Subcutaneous abdominal adipose tissue (tissue), 5 donors: ENCODE measurements at regions not wholly inside any gene's neighbourhood (a gene's known extent, or its start where the extent isn't known, plus 50 kb on each side); places are given as distances from the start of the nearest gene placed in this dataset.

ENCODE experiments used
- H3K27ac ChIP-seq: one replicate; pipeline ENCODE4 v1.7.0; 2013; ENCODE audit warnings: low read depth, mild to moderate bottlenecking, inconsistent platforms, low read length, moderate library complexity
- H3K27me3 ChIP-seq, 5 donors: one replicate each; pipeline ENCODE4 v1.7.0; 2013; ENCODE audit warnings: low read length in 5 of 5, inconsistent platforms in 1 of 5; ENCODE audit not compliant: control insufficient read depth in 5 of 5, insufficient read depth in 4 of 5
- H3K36me3 ChIP-seq, 5 donors: one replicate each; pipeline ENCODE4 v1.7.0; 2013; ENCODE audit warnings: low read length in 5 of 5; ENCODE audit not compliant: control insufficient read depth in 5 of 5, insufficient read depth in 5 of 5
- H3K4me1 ChIP-seq, 5 donors: one replicate each; pipeline ENCODE4 v1.7.0; 2013; ENCODE audit warnings: low read length in 5 of 5, mild to moderate bottlenecking in 3 of 5, moderate library complexity in 1 of 5; ENCODE audit not compliant: control insufficient read depth in 5 of 5, insufficient read depth in 5 of 5
- H3K4me3 ChIP-seq, 5 donors: one replicate each; pipeline ENCODE4 v1.7.0; 2013; ENCODE audit warnings: low read length in 5 of 5, low read depth in 1 of 5
- H3K9ac ChIP-seq, 5 donors: one replicate each; pipeline ENCODE4 v1.7.0; 2013; ENCODE audit warnings: low read length in 5 of 5, mild to moderate bottlenecking in 4 of 5, moderate library complexity in 3 of 5
- H3K9me3 ChIP-seq, 5 donors: one replicate each; pipeline ENCODE4 v1.7.0; 2013; ENCODE audit warnings: low read length in 5 of 5; ENCODE audit not compliant: control insufficient read depth in 5 of 5
- donor health status: healthy.
- donor health status: healthy.
- donor health status: healthy.
- donor health status: healthy.
- donor health status: healthy.

- H3K4me3 ChIP-seq = peak overlapping the region in 1 of 5 donors; percentile 5
- H3K27ac ChIP-seq = no peak overlapping the region
- no peak overlapping the region for H3K9ac ChIP-seq
- H3K9me3 ChIP-seq = no peaks in the 10 kb centered on the region
- H3K36me3 ChIP-seq = no peaks in the 10 kb centered on the region
- peaks cover 0 to 14% (median 6%) of the 10 kb centered on the region in 5 donors for H3K4me1 ChIP-seq
- no peaks in the 10 kb centered on the region for H3K27me3 ChIP-seq
These were observed 280.8 kb downstream of the CCDC85A start for GRCh38 chr2:56464613-56465012.

GRCh38 chr2:56465491-56465890, 281.7 kb downstream of the CCDC85A start:
- H3K4me1 ChIP-seq = peaks cover 0 to 14% (median 6%) of the 10 kb centered on the region in 5 donors
- no peaks in the 10 kb centered on the region for H3K36me3 ChIP-seq
- no peak overlapping the region for H3K27ac ChIP-seq
- H3K4me3 ChIP-seq = no peak overlapping the region
- no peaks in the 10 kb centered on the region for H3K9me3 ChIP-seq
- H3K27me3 ChIP-seq = no peaks in the 10 kb centered on the region
- no peak overlapping the region for H3K9ac ChIP-seq

GRCh38 chr2:56473524-56473923, 289.7 kb downstream of the CCDC85A start:
- Histone ChIP-seq H3K4me1 (peaks cover 0 to 33% (median 20%) of the 10 kb centered on the region in 5 donors), H3K27me3 (no peaks in the 10 kb centered on the region), H3K27ac (no peak overlapping the region), H3K9ac (no peak overlapping the region), H3K4me3 (no peak overlapping the region), H3K36me3 (no peaks in the 10 kb centered on the region), H3K9me3 (no peaks in the 10 kb centered on the region)

GRCh38 chr2:56474412-56475158, 290.8 kb downstream of the CCDC85A start:
- Histone ChIP-seq H3K4me1 (peaks cover 0 to 33% (median 20%) of the 10 kb centered on the region in 5 donors), H3K27ac (no peak overlapping the region), H3K36me3 (no peaks in the 10 kb centered on the region), H3K9ac (no peak overlapping the region), H3K27me3 (no peaks in the 10 kb centered on the region), H3K9me3 (no peaks in the 10 kb centered on the region), H3K4me3 (no peak overlapping the region)

- Histone ChIP-seq H3K27ac (peak overlapping the region; percentile 38), H3K9ac (no peak overlapping the region), H3K27me3 (no peaks in the 10 kb centered on the region), H3K4me3 (no peak overlapping the region), H3K9me3 (no peaks in the 10 kb centered on the region), H3K4me1 (peaks cover 0 to 33% (median 20%) of the 10 kb centered on the region in 5 donors), H3K36me3 (no peaks in the 10 kb centered on the region)
These were observed 291.4 kb downstream of the CCDC85A start for GRCh38 chr2:56475191-56475590.

GRCh38 chr2:56476509-56477071, 292.8 kb downstream of the CCDC85A start:
- H3K4me3 ChIP-seq = no peak overlapping the region
- H3K27me3 ChIP-seq = no peaks in the 10 kb centered on the region
- no peaks in the 10 kb centered on the region for H3K9me3 ChIP-seq
- H3K27ac ChIP-seq = no peak overlapping the region
- H3K9ac ChIP-seq = no peak overlapping the region
- H3K36me3 ChIP-seq = no peaks in the 10 kb centered on the region
- H3K4me1 ChIP-seq = peaks cover 0 to 33% (median 20%) of the 10 kb centered on the region in 5 donors

GRCh38 chr2:56478027-56478426, 294.2 kb downstream of the CCDC85A start:
- Histone ChIP-seq H3K36me3 (no peaks in the 10 kb centered on the region), H3K4me1 (peaks cover 0 to 32% (median 20%) of the 10 kb centered on the region in 5 donors), H3K27ac (no peak overlapping the region), H3K27me3 (no peaks in the 10 kb centered on the region), H3K9me3 (no peaks in the 10 kb centered on the region), H3K4me3 (no peak overlapping the region), H3K9ac (no peak overlapping the region)

GRCh38 chr2:56483081-56483480, 299.3 kb downstream of the CCDC85A start:
- H3K4me3 ChIP-seq = no peak overlapping the region
- H3K9me3 ChIP-seq = no peaks in the 10 kb centered on the region
- no peaks in the 10 kb centered on the region for H3K27me3 ChIP-seq
- H3K9ac ChIP-seq = no peak overlapping the region
- no peaks in the 10 kb centered on the region for H3K36me3 ChIP-seq
- no peak overlapping the region for H3K27ac ChIP-seq
- H3K4me1 ChIP-seq = no peaks in the 10 kb centered on the region

- H3K27me3 ChIP-seq = no peaks in the 10 kb centered on the region
- no peak overlapping the region for H3K27ac ChIP-seq
- no peaks in the 10 kb centered on the region for H3K4me1 ChIP-seq
- no peaks in the 10 kb centered on the region for H3K36me3 ChIP-seq
- H3K9me3 ChIP-seq = no peaks in the 10 kb centered on the region
- no peak overlapping the region for H3K9ac ChIP-seq
- H3K4me3 ChIP-seq = no peak overlapping the region
These were observed 301.1 kb downstream of the CCDC85A start for GRCh38 chr2:56484906-56485305.

- Histone ChIP-seq H3K9me3 (peaks cover 0 to 4% (median 0%) of the 10 kb centered on the region in 5 donors), H3K27me3 (no peaks in the 10 kb centered on the region), H3K4me3 (no peak overlapping the region), H3K27ac (no peak overlapping the region), H3K9ac (no peak overlapping the region), H3K36me3 (no peaks in the 10 kb centered on the region), H3K4me1 (no peaks in the 10 kb centered on the region)
These were observed 316.5 kb downstream of the CCDC85A start for GRCh38 chr2:56500317-56500716.
